ENCODE measurements at regions not wholly inside any gene's neighbourhood (a gene's known extent, or its start where the extent isn't known, plus 50 kb on each side); places are given as distances from the start of the nearest gene placed in this dataset.

- DNase-seq: no peak
Measured at GRCh38 chr6:51495096-51495495, 592.3 kb downstream of the PKHD1 start.

- DNase-seq: no peak
Measured at GRCh38 chr6:51495610-51496396, 591.6 kb downstream of the PKHD1 start.

- DNase-seq: no peak
Measured at GRCh38 chr6:51502996-51503395, 584.4 kb downstream of the PKHD1 start.

- DNase-seq: no peak
Measured at GRCh38 chr6:51505434-51505833, 582.0 kb downstream of the PKHD1 start.

- no peak for DNase-seq
Measured at GRCh38 chr6:51509597-51509996, 577.8 kb downstream of the PKHD1 start.

GRCh38 chr6:51511081-51511480 lies 576.3 kb downstream of the PKHD1 start:
- DNase-seq: no peak

- no peak for DNase-seq
Measured at GRCh38 chr6:51513891-51514747, 573.3 kb downstream of the PKHD1 start.

- no peak for DNase-seq
Measured at GRCh38 chr6:51514748-51515402, 572.5 kb downstream of the PKHD1 start.

GRCh38 chr6:51526049-51526448 lies 561.4 kb downstream of the PKHD1 start:
- no peak for DNase-seq

- DNase-seq: no peak
Measured at GRCh38 chr6:51526922-51527321, 560.5 kb downstream of the PKHD1 start.

GRCh38 chr6:51528556-51528955 lies 558.9 kb downstream of the PKHD1 start:
- DNase-seq: no peak

GRCh38 chr6:51529240-51529639 lies 558.2 kb downstream of the PKHD1 start:
- no peak for DNase-seq

- DNase-seq: no peak
Measured at GRCh38 chr6:51531623-51532022, 555.8 kb downstream of the PKHD1 start.

- DNase-seq: no peak
Measured at GRCh38 chr6:51533962-51534361, 553.5 kb downstream of the PKHD1 start.

- no peak for DNase-seq
Measured at GRCh38 chr6:51535327-51535726, 552.1 kb downstream of the PKHD1 start.

- no peak for DNase-seq
Measured at GRCh38 chr6:51536728-51537127, 550.7 kb downstream of the PKHD1 start.

- DNase-seq: no peak
Measured at GRCh38 chr6:51541847-51542246, 545.6 kb downstream of the PKHD1 start.

- DNase-seq: no peak
Measured at GRCh38 chr6:51542475-51542874, 544.9 kb downstream of the PKHD1 start.

GRCh38 chr6:51550243-51550642 lies 537.2 kb downstream of the PKHD1 start:
- no peak for DNase-seq

- DNase-seq: no peak
Measured at GRCh38 chr6:51552435-51552834, 535.0 kb downstream of the PKHD1 start.

- DNase-seq: no peak
Measured at GRCh38 chr6:51553246-51554015, 534.0 kb downstream of the PKHD1 start.

- no peak for DNase-seq
Measured at GRCh38 chr6:51554029-51554428, 533.4 kb downstream of the PKHD1 start.

GRCh38 chr6:51559059-51559458 lies 528.4 kb downstream of the PKHD1 start:
- no peak for DNase-seq

All from NCI-H1092 treated with DMSO at 0.1 percent for 48 hours (cell line).